ENCODE measurements at regions not wholly inside any gene's neighbourhood (a gene's known extent, or its start where the extent isn't known, plus 50 kb on each side); places are given as distances from the start of the nearest gene placed in this dataset.

DNA sequence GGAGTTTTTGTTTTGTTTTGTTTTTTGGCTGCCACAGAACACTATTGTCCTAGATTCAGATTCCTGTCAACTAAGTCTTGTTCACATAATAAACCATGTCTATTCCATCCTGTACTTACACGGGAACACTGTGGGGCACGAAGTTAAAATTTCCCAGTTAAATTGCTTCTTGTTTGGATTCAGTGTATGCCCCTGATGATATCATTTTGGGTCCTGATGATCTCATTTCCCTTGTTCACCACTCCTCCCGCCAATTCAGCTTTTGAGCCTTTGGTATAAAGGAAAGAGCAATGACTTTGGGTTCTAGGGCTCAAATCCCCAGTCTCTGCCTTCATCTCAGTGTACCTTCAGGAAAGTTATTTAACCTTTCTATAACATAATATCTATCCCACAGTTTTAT is 333.5 kb downstream of the FBXW7 start:
- Histone ChIP-seq H3K9ac (ENCODE audit: extremely low read depth, insufficient read length, low read length) (no peak overlapping the region), H3K23ac (ENCODE audit: insufficient read length, low read depth, low read length) (no peak overlapping the region), H4K91ac (ENCODE audit: insufficient read length, low read depth, low read length) (no peak overlapping the region), H2BK15ac (ENCODE audit: low read depth, low read length) (no peak overlapping the region), H3K4ac (ENCODE audit: low read depth, low read length) (no peak overlapping the region), H3K79me1 (ENCODE audit: insufficient read depth, low read depth, low read length, poor library complexity, severe bottlenecking) (no peaks in the 10 kb centered on the region), H3K9me3 (ENCODE audit: control insufficient read depth, low read depth, low read length) (no peaks in the 10 kb centered on the region), H3K23me2 (ENCODE audit: insufficient read length, low read depth, low read length, poor library complexity, severe bottlenecking) (no peaks in the 10 kb centered on the region), H3K4me1 (ENCODE audit: insufficient read depth, low read length) (no peaks in the 10 kb centered on the region), H2BK12ac (ENCODE audit: insufficient read length, low read depth, low read length) (no peak overlapping the region), H3K4me2 (ENCODE audit: insufficient read depth, insufficient read length, low read length) (no peak overlapping the region), H2BK120ac (ENCODE audit: low read depth, low read length, poor library complexity, severe bottlenecking) (no peak overlapping the region), H3K56ac (ENCODE audit: insufficient read length, low read depth, low read length) (no peak overlapping the region), H3K18ac (ENCODE audit: insufficient read length, low read depth, low read length) (no peak overlapping the region), H2BK5ac (ENCODE audit: insufficient read length, low read length) (no peak overlapping the region), H2AK5ac (ENCODE audit: insufficient read length, low read length) (no peak overlapping the region), H2BK20ac (ENCODE audit: low read depth, low read length, poor library complexity, severe bottlenecking) (no peak overlapping the region), H3K79me2 (ENCODE audit: insufficient read depth, low read length) (no peaks in the 10 kb centered on the region), H3K27ac (ENCODE audit: insufficient read length, low read depth, low read length) (no peak overlapping the region), H3K14ac (ENCODE audit: insufficient read depth, low read length) (no peak overlapping the region), H4K5ac (ENCODE audit: insufficient read length, low read depth, low read length) (no peak overlapping the region), H4K20me1 (ENCODE audit: control insufficient read depth, insufficient read depth, insufficient read length) (no peaks in the 10 kb centered on the region), H3T11ph (ENCODE audit: low read length) (no peak overlapping the region), H4K8ac (replicated peaks; ENCODE audit: insufficient read length, low read depth, low read length) (no peak overlapping the region), H3K27me3 (ENCODE audit: insufficient read depth, low read length) (no peaks in the 10 kb centered on the region), H2AFZ (ENCODE audit: low read length) (no peak overlapping the region)
- Mint-ChIP-seq H3K9me3 (no peaks in the 10 kb centered on the region), H3K27ac (no peak overlapping the region), H3K4me1 (peaks cover 5 to 15% of the 10 kb centered on the region in 2 experiments), H3K27me3 (ENCODE audit: low read depth) (no peaks in the 10 kb centered on the region; the same call in 1 of the 2 replicates), H3K36me3 (ENCODE audit: insufficient read depth in 1 of 3, low read depth in 3 of 3) (no peaks in the 10 kb centered on the region), H3K4me3 (no peak overlapping the region)
- no peak for DNase-seq
- no CpG with 5 or more reads among the region's 3 CpGs for WGBS (ENCODE audit: extremely low coverage, insufficient read length, low lambda C conversion rate)
- TF ChIP-seq, protein P1, sequence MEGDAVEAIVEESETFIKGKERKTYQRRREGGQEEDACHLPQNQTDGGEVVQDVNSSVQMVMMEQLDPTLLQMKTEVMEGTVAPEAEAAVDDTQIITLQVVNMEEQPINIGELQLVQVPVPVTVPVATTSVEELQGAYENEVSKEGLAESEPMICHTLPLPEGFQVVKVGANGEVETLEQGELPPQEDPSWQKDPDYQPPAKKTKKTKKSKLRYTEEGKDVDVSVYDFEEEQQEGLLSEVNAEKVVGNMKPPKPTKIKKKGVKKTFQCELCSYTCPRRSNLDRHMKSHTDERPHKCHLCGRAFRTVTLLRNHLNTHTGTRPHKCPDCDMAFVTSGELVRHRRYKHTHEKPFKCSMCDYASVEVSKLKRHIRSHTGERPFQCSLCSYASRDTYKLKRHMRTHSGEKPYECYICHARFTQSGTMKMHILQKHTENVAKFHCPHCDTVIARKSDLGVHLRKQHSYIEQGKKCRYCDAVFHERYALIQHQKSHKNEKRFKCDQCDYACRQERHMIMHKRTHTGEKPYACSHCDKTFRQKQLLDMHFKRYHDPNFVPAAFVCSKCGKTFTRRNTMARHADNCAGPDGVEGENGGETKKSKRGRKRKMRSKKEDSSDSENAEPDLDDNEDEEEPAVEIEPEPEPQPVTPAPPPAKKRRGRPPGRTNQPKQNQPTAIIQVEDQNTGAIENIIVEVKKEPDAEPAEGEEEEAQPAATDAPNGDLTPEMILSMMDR (conservative IDR thresholded peaks at IDR 0.05) = no peak
